ENCODE measurements at regions not wholly inside any gene's neighbourhood (a gene's known extent, or its start where the extent isn't known, plus 50 kb on each side); places are given as distances from the start of the nearest gene placed in this dataset.

GRCh38 chrX:39388730-39389129, 587.5 kb downstream of the MID1IP1 start:
- H3K4me1 ChIP-seq (ENCODE audit: low read depth) = no peaks in the 10 kb centered on the region
- no peaks in the 10 kb centered on the region for H3K36me3 ChIP-seq
- TF ChIP-seq CTCF (IDR thresholded peaks at IDR 0.05; ENCODE audit: low read depth, low read length) = no peak
- no peak for DNase-seq (ENCODE audit: low read depth in 1 of 2, low spot score in 1 of 2)
- H3K9me3 ChIP-seq (ENCODE audit: low read depth) = no peaks in the 10 kb centered on the region
- H3K27me3 ChIP-seq = no peaks in the 10 kb centered on the region
- no peak overlapping the region for H3K4me3 ChIP-seq
- no peak overlapping the region for H3K27ac ChIP-seq

- Histone ChIP-seq H3K4me1 (ENCODE audit: low read depth) (peaks cover 29% of the 10 kb centered on the region), H3K9me3 (ENCODE audit: low read depth) (no peaks in the 10 kb centered on the region), H3K36me3 (no peaks in the 10 kb centered on the region), H3K27ac (peak overlapping the region; percentile 91), H3K4me3 (no peak overlapping the region), H3K27me3 (no peaks in the 10 kb centered on the region)
- DNase-seq (ENCODE audit: low read depth in 1 of 2, low spot score in 1 of 2) = peak in 1 of 2 donors; percentile 81
- TF ChIP-seq CTCF (IDR thresholded peaks at IDR 0.05; ENCODE audit: low read depth, low read length) = no peak
Measured at GRCh38 chrX:39396358-39396995, 595.2 kb downstream of the MID1IP1 start.

GRCh38 chrX:39397561-39398199, 596.4 kb downstream of the MID1IP1 start:
- H3K9me3 ChIP-seq (ENCODE audit: low read depth) = no peaks in the 10 kb centered on the region
- no peak overlapping the region for H3K4me3 ChIP-seq
- H3K36me3 ChIP-seq = no peaks in the 10 kb centered on the region
- TF ChIP-seq CTCF (IDR thresholded peaks at IDR 0.05; ENCODE audit: low read depth, low read length) = no peak
- H3K27me3 ChIP-seq = no peaks in the 10 kb centered on the region
- no peak for DNase-seq (ENCODE audit: low read depth in 1 of 2, low spot score in 1 of 2)
- H3K27ac ChIP-seq = no peak overlapping the region
- H3K4me1 ChIP-seq (ENCODE audit: low read depth) = peaks cover 29% of the 10 kb centered on the region

GRCh38 chrX:39398215-39398962, 597.1 kb downstream of the MID1IP1 start:
- no peaks in the 10 kb centered on the region for H3K27me3 ChIP-seq
- H3K4me1 ChIP-seq (ENCODE audit: low read depth) = peaks cover 29% of the 10 kb centered on the region
- H3K9me3 ChIP-seq (ENCODE audit: low read depth) = no peaks in the 10 kb centered on the region
- no peak overlapping the region for H3K27ac ChIP-seq
- no peak overlapping the region for H3K4me3 ChIP-seq
- DNase-seq (ENCODE audit: low read depth in 1 of 2, low spot score in 1 of 2) = no peak
- no peaks in the 10 kb centered on the region for H3K36me3 ChIP-seq
- no peak for TF ChIP-seq CTCF (IDR thresholded peaks at IDR 0.05; ENCODE audit: low read depth, low read length)

- no peak overlapping the region for H3K27ac ChIP-seq
Measured at GRCh38 chrX:39398963-39399261, 597.7 kb downstream of the MID1IP1 start.

More at GRCh38 chrX:39398963-39399261, 597.7 kb downstream of the MID1IP1 start:
- Histone ChIP-seq H3K36me3 (no peaks in the 10 kb centered on the region), H3K4me3 (no peak overlapping the region), H3K9me3 (ENCODE audit: low read depth) (no peaks in the 10 kb centered on the region), H3K4me1 (ENCODE audit: low read depth) (peaks cover 29% of the 10 kb centered on the region), H3K27me3 (no peaks in the 10 kb centered on the region)
- DNase-seq (ENCODE audit: low read depth in 1 of 2, low spot score in 1 of 2) = peak in 1 of 2 donors; percentile 21
- no peak for TF ChIP-seq CTCF (IDR thresholded peaks at IDR 0.05; ENCODE audit: low read depth, low read length)
